IPS-18c (cell line): ENCODE measurements at regions not wholly inside any gene's neighbourhood (a gene's known extent, or its start where the extent isn't known, plus 50 kb on each side); places are given as distances from the start of the nearest gene placed in this dataset.

Experiments used
- H3K4me3 ChIP-seq: 2 replicates; pipeline ENCODE4 v1.7.0; 2013; ENCODE audit warnings: low read depth, mild to moderate bottlenecking, low read length, moderate library complexity; ENCODE audit not compliant: insufficient read depth
- H3K9me3 ChIP-seq: one replicate; pipeline ENCODE4 v1.6.1; 2013; ENCODE audit warnings: mild to moderate bottlenecking, low read length, moderate library complexity; ENCODE audit not compliant: control insufficient read depth, insufficient read depth

DNA sequence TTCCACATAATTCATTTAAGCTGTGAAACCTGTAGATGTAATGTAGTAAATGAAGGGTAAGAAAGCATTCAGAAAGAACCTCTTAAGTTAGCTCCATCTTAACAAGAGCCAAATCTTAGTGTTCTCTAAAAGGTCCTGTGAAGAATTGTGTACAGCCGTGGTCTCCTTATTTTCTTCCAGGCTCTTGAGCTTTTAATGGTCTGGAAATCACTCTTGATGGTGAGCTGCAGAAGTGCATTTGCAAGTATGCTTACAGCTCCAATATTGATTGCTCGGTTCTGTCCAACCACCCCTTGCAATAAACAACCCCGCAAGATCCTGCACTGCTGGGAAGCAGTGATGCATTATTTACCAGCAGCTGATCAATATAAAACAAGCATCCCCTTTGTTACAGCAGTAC, 690.8 kb upstream of the FZD8 start:
- Histone ChIP-seq H3K4me3 (no peak overlapping the region), H3K9me3 (no peaks in the 10 kb centered on the region)

DNA sequence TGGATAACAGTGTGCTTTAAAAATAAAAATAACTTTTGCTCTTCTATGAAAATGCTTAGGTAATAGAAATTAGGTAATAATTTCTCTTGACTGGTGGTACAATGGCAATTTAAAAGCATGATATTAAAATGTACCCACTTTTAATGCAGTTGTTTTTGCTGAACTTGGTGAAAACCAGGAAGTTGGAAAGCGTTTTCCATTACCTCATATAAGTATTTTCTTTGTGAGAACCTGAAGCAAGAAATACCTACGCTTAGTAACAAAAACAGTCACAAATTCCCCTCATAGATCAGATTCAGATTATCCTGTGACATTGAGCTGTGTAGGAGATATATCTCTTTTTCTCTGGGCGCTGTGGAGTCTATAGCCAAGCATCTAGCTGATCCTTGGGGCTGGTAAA, 689.0 kb upstream of the FZD8 start:
- Histone ChIP-seq H3K9me3 (no peaks in the 10 kb centered on the region), H3K4me3 (no peak overlapping the region)

DNA sequence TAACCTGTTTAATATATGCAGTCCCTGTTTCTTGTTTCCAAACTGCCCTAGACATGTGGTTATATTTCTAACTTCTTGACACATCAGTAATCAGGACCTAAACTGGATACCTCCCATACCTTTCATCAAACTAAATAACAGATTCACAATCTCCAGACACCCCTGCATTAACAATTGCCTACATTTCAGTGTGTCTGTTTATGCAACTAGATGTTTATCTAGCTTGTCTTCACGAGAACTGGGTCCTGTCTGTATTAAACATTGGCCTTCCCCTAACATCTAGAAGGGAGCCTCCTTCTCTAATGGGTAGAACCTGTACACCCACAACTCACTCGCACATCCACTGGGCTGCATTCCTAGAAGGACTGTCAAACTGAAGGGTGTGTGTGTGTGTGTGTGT, 683.7 kb upstream of the FZD8 start:
- Histone ChIP-seq H3K4me3 (no peak overlapping the region), H3K9me3 (no peaks in the 10 kb centered on the region)

DNA sequence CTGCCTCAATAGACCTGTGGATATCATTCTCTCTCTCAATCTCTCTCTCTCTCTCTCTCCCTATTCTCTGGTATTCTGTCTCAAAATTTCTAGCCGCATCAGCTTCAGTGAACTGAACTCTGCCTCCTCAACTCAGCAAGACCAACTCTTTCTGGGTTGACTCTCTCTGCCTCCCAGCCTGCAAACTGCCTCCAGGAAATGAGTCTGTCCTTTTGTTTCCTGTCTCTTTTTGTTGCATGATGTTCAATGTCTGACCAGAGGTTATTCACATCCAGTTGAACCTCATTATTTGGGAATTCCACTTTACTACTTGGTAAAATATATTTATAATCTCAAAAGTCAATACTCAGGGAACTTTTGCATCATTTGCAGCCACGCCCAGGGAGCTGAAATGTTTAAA, 682.7 kb upstream of the FZD8 start:
- no peaks in the 10 kb centered on the region for H3K9me3 ChIP-seq
- no peak overlapping the region for H3K4me3 ChIP-seq

DNA sequence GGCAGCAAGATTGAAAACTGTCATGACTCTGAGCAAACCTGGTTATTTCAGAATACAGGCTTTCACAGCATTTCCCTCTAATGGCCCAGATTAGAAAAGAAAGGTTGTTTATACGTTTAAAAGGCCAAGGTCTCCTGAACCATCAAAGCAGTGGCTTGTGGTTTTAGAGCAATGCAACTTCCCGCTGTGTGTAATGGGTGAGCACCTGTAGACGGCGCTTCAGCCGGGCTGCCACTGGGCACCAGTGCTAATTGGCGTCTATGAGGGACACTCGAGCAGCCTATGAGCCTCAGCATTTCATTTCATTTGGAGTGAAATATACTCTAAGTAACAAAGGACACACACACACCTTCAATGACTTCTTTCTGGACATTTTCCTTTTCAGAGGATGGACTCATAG, 671.0 kb upstream of the FZD8 start:
- H3K4me3 ChIP-seq, result no peak overlapping the region

DNA sequence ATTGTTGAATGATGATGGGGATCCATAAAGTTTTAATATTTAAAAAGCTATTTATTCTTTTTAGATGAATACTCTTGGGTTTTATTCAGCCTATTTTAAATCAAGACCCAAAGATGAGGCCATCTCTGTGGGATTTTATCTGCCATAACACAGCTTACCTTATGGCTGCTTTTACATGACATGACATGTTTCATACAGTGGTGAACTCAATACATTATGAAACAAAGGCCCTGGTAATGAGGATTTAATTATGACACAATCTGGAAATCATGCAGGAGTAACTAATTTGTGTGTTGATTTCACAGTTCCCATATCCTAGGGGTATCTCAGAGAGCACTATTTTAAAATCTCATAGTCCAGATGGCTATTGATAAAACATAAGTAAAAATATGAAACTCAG, 661.8 kb upstream of the FZD8 start:
- no peak overlapping the region for H3K4me3 ChIP-seq
- no peaks in the 10 kb centered on the region for H3K9me3 ChIP-seq

More for the DNA sequence above, 671.0 kb upstream of the FZD8 start:
- no peaks in the 10 kb centered on the region for H3K9me3 ChIP-seq

DNA sequence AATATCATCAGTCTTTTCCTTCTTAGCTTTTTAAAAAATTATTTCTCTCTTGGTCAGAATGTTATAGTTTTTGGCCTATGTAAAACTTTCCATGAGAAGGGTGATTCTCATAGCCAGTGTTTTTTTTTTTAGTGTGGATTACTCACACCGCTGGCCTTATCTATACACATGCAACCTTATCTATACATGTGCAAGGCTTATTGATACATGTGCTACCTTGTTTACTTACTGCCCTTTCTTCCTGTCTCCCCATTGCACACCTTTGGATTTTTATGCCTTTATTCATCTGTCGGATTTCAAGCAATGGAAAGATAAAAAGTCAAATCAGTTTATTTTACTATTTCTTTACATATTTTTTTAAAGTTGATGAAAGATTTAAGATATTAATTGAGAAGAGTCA, 660.0 kb upstream of the FZD8 start:
- no peak overlapping the region for H3K4me3 ChIP-seq
- no peaks in the 10 kb centered on the region for H3K9me3 ChIP-seq

DNA sequence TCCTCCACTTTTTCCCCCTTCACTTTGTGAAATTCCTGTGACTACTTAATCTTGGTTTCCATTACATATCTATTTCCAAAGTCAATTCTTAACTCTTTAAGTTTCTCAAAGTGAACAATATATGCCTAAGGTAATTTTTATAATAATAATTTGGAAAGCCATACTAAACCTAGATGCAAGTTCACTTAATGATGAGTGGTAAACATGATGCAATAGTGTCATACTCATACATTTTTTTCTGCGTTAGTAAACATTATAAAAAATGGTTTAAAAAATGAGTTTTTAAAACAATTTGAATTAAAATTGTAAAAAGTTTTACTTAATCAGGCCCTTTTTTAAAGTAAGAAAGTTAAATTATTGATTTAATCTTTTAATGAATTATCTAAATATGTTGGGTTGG, 659.4 kb upstream of the FZD8 start:
- Histone ChIP-seq H3K4me3 (no peak overlapping the region), H3K9me3 (no peaks in the 10 kb centered on the region)

DNA sequence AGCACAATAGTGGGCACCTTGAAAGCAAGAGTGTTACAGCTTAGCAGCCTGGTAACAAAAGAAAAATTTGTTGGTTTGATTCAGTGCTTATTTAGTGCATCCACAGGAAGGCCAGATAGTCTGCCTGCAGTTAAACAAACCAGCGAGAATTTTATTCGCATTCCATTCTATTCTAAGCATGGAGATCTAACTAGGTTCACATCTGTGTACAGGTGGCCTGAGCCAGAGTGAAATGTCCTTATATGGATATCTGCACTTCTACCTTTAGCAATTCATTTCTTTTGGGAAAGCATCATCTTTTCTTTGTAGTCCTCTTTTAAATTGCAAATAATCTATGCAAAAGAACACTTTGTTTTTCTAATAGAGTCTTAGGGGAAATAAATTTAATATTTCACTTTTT, 659.0 kb upstream of the FZD8 start:
- no peaks in the 10 kb centered on the region for H3K9me3 ChIP-seq
- no peak overlapping the region for H3K4me3 ChIP-seq

DNA sequence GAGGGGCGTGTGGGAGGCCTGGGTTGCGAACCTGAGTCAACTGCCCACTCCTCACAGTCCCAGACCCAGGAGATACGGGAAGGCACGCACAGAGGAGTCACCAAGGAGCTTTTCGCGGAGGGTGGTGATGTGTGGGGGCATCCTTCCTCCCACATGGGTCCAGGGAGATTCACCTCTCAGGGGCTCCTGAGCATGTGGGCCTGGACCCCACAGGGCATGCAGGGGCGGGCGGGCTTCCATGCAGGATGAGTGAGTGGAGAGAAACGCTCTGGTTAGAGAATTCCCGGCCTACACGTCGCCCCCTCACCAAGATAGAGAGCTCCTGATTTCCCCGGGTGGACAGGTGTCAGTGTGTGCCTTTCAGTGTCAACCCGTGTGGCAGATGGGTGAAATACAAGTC, 641.7 kb upstream of the FZD8 start:
- no peaks in the 10 kb centered on the region for H3K9me3 ChIP-seq

DNA sequence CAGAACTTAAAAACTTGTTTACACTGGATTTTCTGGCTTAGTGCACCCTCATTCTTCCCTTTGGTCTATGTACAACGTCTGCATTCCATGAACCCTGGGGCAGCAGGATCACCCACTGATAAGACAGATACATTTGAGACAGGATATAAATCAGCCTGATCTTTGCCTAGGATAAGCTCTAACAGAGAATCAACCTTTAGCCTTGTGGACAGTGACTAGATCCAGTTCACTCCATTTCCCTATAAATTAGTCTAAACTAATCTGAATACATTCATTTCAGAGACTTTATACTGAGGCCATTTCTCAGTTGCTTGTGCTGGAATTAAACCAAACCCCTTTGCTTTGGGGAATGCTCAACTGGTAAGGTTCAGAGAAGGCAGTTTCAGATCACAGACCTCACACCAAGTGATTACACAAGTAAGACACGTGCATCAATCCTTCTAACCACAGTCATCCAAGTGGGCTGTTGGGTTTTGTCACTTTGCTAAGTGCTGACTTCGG, 639.8 kb upstream of the FZD8 start:
- Histone ChIP-seq H3K4me3 (no peak overlapping the region), H3K9me3 (no peaks in the 10 kb centered on the region)

More for the DNA sequence above, 641.7 kb upstream of the FZD8 start:
- no peak overlapping the region for H3K4me3 ChIP-seq

DNA sequence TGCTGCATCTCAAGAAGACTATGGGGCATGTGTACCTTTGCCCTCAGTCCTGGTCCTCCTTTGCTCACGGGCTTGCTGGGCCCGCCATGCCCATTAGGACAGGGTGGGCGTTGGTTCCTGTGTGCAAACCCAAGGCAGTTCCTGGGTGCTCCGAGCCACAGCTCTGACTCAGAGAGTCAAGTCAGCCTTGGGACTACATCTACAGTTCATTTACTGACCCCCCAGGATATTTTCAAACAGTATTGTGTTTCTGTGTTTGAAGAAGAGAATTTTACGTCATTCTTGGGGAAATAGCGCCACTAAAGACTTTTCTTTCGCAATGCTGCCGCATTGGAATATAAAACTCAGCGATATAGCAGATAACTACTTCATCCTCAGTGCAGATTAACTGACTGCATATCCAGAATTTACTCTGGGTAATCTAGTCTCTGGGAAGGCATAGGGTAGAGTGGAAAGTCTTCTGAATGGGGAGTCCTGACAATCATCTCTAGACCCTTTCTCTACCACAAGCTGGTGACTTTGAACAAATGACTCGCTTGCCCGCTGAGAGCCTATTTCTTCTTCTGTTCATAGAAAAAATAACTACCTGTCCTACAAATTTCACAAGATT, 638.9 kb upstream of the FZD8 start:
- H3K9me3 ChIP-seq, result no peaks in the 10 kb centered on the region
- no peak overlapping the region for H3K4me3 ChIP-seq

DNA sequence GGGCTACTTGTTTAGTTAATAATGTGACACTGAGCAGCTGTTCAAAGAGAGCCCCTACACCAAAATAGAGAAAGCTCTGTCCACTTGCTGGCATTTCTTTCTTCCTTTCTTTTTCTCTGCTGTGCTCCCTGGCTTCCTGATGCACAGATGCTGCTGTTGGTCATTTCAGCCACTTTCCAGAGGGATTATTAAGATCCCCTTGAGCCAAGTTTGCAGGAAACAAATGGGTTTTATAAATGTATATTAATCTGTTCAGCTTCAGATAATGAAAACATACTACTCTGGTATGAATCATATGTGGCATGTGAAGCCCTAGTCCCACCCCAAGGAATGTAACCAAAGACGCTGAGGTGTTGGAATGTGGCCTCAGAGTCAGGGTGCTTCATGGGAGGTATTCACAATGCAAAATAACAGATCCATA, 638.2 kb upstream of the FZD8 start:
- no peak overlapping the region for H3K4me3 ChIP-seq

DNA sequence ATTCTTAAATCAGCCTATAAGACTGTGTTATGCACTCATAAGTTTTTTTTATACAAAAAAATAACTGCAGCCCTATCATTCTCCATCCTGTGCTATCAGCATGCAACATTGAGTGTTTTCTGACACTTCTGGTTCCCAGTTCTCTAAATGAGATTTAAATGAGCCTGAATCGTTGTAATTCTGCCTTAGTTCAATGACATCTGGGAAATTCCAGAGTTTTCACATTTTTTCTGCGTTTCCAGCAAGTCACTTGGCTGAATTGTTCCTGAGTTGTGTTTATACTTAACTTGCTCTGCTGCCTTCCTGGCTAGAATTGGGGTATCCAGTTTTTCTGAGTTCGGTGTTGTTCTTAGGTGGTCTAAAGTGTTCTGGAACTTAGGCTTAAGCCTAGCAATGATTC, 636.1 kb upstream of the FZD8 start:
- H3K9me3 ChIP-seq, result no peaks in the 10 kb centered on the region
- no peak overlapping the region for H3K4me3 ChIP-seq

More for the DNA sequence above, 638.2 kb upstream of the FZD8 start:
- no peaks in the 10 kb centered on the region for H3K9me3 ChIP-seq

DNA sequence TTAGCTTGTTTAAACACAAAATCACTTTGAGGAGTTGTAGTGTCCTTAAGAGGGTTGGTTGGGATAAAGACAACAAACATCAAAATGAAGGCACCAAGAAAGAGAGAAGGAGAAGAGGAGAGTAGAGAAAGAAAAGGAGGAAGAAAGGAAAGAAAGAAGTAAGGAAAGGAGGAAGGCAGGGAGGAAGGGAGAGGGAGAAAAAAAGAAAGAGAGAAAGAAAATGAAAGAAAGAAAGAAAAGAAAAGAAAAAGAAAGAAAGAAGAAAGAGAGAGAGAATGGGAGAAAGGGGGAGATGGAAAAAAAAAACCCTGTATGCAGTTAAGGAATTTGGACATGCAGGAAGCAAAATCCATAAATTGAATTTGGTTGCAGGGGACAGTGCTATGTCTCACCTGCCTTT, 635.4 kb upstream of the FZD8 start:
- H3K4me3 ChIP-seq, result no peak overlapping the region
- H3K9me3 ChIP-seq, result no peaks in the 10 kb centered on the region

DNA sequence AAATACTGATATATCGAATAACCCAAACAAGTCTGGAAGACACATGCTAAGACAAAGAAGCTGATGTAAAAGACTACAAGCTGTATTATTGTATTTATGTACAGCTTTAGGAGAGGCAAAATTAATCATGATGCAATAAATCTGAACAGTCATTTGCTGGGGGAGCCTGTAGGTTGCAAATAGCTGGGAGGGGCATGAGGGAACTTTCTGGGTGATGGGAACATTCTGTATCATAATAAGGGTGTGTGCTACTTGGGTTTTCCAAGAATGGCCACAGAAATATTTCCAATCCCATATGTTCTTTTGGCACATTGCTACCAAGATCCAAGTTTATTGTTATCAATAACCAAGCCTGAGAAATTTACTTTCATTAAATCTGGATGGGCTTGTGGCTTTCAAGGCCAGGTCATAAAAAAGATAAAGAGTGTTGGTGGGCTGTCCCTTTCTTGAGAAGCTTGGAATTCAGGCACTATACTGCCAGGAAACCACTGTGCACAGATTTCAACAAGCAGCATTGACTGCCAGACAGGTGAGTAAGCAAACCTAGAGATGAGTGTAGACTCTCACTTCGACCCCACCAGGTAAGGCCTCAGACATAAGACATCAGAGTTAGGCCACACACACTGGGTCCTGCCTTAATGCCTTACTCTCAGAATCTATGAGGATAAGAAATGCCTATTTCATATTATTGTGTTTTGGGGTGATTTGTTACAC, 629.7 kb upstream of the FZD8 start:
- Histone ChIP-seq H3K9me3 (no peaks in the 10 kb centered on the region), H3K4me3 (no peak overlapping the region)

DNA sequence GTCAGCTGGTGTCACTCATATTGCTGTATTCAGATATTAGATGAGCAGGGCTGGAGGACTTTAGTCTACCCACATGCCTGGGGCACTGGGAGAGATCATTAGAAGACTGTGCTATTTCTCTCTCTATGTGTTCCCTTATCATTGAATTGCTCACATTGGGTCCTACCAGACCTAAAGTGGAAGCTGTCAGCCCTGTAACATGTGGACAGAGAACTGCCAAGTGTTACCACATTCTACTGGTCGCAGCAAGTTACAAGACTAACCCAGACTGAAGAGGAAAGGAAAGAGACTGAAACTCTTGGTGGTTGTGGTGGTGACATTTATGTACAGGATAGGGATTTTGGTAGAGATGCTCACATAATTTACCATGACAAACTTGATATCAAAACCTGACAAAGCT, 627.1 kb upstream of the FZD8 start:
- H3K9me3 ChIP-seq, result no peaks in the 10 kb centered on the region
- no peak overlapping the region for H3K4me3 ChIP-seq

DNA sequence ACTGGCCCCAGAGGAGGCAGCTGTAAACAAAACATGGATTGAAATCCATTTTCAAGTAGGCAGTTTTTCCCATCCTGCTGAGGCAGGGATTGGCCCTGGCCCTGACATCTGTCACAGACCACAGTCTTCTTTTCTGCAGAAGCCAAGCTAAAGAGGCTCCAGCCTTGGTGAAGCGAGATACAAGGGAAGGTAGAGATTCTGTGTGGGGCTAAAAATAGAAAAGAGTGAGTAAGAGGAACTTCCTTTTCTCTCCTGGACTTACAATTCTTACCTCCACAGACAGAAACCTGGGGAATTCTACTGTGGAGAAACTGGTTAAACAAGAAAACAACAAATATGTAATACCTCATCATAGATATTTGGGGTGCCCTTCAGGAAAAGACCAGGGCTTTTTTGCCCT, 624.8 kb upstream of the FZD8 start:
- no peak overlapping the region for H3K4me3 ChIP-seq

DNA sequence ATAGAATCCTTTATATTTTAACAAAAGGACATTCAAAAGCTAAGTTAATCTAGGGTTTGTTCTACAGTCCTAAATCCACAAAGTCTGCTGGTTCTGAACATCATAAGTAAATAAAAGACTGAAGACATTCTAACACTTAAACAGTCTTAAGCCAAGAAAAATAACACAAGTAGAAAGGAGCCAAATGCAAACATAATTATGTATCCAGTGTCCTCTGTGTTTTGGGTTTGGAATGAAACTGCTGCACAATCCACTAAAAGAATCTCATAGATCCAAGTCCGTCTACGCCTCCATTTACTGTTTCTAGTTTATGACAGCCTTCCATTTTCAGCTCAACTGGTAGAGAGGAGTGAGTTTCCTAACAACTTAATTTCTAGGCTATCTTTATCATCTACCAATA, 623.6 kb upstream of the FZD8 start:
- Histone ChIP-seq H3K9me3 (no peaks in the 10 kb centered on the region), H3K4me3 (no peak overlapping the region)

More for the DNA sequence above, 624.8 kb upstream of the FZD8 start:
- no peaks in the 10 kb centered on the region for H3K9me3 ChIP-seq
